HUES48 (cell line): ENCODE measurements at regions not wholly inside any gene's neighbourhood (a gene's known extent, or its start where the extent isn't known, plus 50 kb on each side); places are given as distances from the start of the nearest gene placed in this dataset.

Source experiments
- H3K27ac ChIP-seq: one replicate; pipeline ENCODE4 v1.7.0; 2013; ENCODE audit warnings: low read depth, low read length, inconsistent platforms
- H3K27me3 ChIP-seq: 2 replicates; pipeline ENCODE4 v1.6.1; 2013; ENCODE audit warnings: mild to moderate bottlenecking, low read length; ENCODE audit not compliant: control insufficient read depth, insufficient read depth
- H3K36me3 ChIP-seq: 2 replicates; pipeline ENCODE4 v1.6.1; 2013; ENCODE audit warnings: low read length; ENCODE audit not compliant: control insufficient read depth, insufficient read depth
- H3K4me1 ChIP-seq: 2 replicates; pipeline ENCODE4 v1.6.1; 2013; ENCODE audit warnings: mild to moderate bottlenecking, low read length; ENCODE audit not compliant: control insufficient read depth, insufficient read depth
- H3K4me3 ChIP-seq: 2 replicates; pipeline ENCODE4 v1.5.1; 2013; ENCODE audit warnings: mild to moderate bottlenecking, low read depth, low read length
- H3K9ac ChIP-seq: 2 replicates; pipeline ENCODE4 v1.6.1; 2013; ENCODE audit warnings: mild to moderate bottlenecking, low read depth, low read length, moderate library complexity
- H3K9me3 ChIP-seq: 2 replicates; pipeline ENCODE4 v1.6.1; 2013; ENCODE audit warnings: low read length; ENCODE audit not compliant: control insufficient read depth, insufficient read depth

DNA sequence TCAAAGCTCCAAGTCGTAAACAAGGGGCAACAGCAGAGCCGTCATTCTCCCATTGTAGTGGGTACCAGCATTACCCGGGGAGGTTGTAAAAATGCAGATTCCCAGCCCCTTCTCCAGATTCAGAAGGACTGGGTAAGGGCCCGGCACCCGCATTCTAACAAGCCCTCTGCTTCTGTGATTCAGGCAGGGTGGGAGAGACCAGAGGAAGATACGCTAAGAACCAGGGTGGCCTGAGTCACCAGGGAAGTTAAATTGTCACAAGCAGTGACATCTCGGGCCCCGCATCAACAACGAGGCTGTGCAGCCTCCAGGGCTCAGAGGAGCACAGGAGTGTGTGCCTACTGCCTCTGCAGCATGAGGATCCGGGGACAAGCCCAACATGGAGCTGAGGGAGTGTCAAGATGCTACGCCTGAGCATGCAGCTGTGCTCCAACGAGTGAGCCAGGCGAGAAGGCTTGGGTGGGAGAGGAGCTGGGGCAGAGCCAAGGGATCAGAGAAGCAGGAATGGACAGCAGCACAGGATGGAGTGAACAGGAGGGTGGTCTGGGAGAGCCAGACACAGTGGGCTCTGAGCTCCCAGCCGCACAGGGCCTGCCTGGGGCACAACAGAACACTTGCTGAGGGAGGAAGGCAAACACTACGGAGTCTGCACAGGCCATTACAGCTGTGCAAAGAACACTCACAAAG, 68.5 kb downstream of the CPN2 start:
- Histone ChIP-seq H3K27me3 (peaks cover 3% of the 10 kb centered on the region; the same call in 1 of the 2 replicates), H3K9ac (no peak overlapping the region), H3K4me3 (no peak overlapping the region), H3K36me3 (no peaks in the 10 kb centered on the region), H3K27ac (no peak overlapping the region), H3K4me1 (peaks cover 25% of the 10 kb centered on the region), H3K9me3 (no peaks in the 10 kb centered on the region)

DNA sequence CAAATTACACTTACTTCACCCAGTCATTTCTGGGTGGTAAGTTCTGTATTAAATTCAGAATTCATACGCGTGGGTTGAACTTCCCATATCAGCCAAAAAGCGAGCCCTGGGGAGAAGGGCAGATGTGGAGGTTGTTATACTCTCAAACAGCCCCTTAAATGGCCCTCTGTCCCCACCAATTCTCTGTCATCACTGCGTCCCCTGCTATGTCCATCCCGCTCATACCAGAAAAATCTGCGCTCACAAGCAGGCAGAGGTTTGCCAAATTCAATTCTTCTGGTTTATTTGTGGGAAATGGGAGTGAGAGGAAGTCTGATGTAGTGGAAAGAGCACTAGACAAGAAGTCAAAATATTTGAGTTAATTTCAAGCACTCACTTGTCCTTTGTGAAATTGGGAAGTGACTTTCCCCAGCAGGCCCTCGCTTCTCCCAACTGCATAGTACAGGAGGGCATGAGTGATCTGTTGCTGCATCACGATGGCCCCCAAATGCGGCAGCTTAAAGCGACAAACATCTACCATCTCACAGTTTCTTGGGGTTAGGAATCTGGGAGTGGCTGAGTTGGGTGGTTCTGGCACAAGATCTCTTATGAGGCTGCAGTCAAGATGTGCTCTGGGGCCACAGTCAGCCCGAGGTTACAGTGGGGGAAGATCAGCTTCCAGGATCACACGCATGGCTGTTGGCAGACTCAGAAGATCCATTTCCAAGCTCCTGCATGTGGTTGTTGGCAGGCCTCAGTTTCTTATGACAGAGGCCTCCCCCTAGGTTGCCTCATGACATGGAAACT, 67.7 kb downstream of the CPN2 start:
- Histone ChIP-seq H3K4me3 (no peak overlapping the region), H3K27ac (no peak overlapping the region), H3K9ac (no peak overlapping the region), H3K9me3 (no peaks in the 10 kb centered on the region), H3K4me1 (peaks cover 31% of the 10 kb centered on the region), H3K36me3 (no peaks in the 10 kb centered on the region), H3K27me3 (peaks cover 3% of the 10 kb centered on the region; the same call in 1 of the 2 replicates)

DNA sequence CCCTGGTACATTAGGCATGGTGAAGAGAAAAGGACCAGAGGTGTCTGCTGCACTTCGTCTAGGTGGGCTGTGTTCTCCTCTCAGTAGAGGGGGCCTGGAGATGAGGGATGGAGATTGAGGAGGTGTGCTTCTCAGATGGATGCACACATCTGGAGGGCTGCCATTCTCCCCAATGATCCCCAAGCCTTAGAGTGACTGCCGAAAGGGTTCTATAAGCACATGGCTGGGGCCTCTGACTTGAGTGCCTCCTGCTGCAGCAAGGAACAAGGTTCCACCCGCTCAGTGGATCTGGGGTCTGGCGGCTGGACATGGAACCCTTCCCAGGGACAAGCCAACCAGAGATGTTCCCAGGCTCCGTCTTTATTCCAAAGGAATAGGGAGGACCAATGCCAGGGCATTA, 66.8 kb downstream of the CPN2 start:
- Histone ChIP-seq H3K27me3 (peaks cover 3% of the 10 kb centered on the region; the same call in 1 of the 2 replicates), H3K36me3 (no peaks in the 10 kb centered on the region), H3K27ac (no peak overlapping the region), H3K4me3 (no peak overlapping the region), H3K9ac (no peak overlapping the region), H3K4me1 (peaks cover 36% of the 10 kb centered on the region), H3K9me3 (no peaks in the 10 kb centered on the region)

DNA sequence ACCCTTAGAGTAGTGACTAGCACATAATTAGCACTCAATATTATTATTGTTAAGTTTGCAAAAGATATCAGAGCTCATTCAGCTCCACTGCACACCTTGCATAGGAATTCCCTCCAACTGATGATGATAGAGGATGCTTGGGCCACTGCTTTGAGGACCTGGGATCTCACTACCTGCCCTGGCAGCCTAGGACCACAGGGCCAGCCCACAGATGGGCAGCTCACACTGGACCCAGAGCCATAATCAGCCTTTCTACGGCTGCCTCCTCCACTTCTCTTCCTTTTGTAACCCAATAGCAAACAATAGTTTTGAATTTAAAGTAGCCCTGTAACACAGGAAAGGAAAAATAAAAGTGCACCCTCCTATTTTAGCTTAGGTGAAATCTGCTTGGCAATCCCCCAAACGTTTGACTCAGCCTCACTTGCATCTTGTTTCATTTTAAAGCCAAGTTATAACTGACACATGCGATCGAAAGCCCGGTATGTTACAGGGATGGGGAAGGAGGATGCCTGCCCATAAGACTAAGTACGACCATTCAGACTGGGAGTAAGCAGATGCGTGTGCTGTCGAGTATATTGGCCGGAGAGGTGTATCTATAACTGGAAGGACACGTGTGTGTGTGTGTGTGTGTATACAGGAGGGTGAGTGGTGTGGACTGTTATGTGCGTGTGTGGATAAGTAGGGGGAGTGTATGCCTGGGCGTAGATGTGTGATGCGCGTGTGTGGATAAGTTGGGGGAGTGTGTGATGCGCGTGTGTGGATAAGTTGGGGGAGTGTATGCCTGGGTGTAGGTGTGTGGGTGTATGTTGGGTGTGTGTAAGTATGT, 65.9 kb downstream of the CPN2 start:
- Histone ChIP-seq H3K9me3 (no peaks in the 10 kb centered on the region), H3K9ac (no peak overlapping the region), H3K4me3 (no peak overlapping the region), H3K27ac (no peak overlapping the region), H3K4me1 (peaks cover 36% of the 10 kb centered on the region), H3K27me3 (peaks cover 3% of the 10 kb centered on the region; the same call in 1 of the 2 replicates), H3K36me3 (no peaks in the 10 kb centered on the region)

DNA sequence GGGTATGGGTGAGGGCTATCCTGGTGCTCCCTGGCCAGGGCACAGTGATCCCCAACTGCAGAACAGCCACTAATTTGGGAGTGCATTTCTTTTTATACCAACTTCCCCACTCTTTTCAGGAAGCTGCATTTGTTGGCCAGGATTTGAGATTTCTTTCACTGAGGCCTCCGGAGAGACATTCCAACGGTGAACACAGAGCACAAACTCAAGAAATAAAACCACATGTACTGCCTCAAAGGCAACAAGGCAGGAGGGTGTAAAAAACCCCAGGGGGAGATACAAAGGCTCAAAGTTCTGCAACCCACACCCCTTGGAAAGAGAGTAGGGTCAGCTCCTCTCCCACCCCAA, 65.3 kb downstream of the CPN2 start:
- no peak overlapping the region; the same call in 1 of the 2 replicates for H3K9ac ChIP-seq
- H3K9me3 ChIP-seq, result no peaks in the 10 kb centered on the region
- H3K4me1 ChIP-seq, result peaks cover 36% of the 10 kb centered on the region
- H3K27ac ChIP-seq, result no peak overlapping the region
- H3K27me3 ChIP-seq, result peaks cover 3% of the 10 kb centered on the region; the same call in 1 of the 2 replicates
- H3K4me3 ChIP-seq, result 0 out of 2 replicates have a peak overlapping the region, but pooled peaks have one; percentile 14
- H3K36me3 ChIP-seq, result no peaks in the 10 kb centered on the region

DNA sequence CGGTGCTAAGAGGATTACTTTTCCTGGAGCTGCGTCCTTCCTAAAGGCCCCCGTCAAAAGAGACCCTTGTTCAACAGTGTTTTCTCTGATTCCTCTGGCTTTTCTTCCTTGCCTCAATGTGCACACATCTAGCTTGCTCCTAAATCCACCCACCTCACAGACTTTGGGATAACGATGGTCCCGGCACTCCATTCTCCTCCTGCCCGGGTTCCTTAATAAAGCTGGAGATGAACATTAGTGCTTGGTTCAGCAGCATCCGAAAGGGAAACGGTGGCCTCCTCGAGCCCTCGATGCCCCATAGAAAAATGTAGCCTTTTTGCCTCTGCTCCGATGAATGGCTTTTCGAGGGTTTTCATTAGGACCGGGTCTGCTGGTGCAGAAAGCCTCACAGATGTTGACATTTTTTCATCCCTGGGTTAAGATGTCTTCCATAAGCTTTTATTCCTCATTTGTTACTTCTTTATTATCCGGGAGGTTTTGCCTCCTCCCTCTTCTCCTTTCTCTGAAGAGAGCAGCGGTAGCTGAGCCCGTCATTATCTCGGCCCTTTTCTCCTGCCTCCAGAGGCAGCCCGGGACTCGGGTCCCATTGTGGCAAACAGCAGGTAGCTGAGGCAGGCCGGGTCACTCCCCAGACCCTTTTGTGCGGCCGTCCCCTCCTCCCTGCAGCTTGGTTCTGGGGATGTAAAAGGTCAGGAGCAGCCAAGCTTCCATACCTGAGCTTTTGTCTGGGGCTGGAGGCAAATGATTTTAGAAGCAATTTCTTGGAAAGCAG, 64.6 kb downstream of the CPN2 start:
- no peak overlapping the region for H3K9ac ChIP-seq

DNA sequence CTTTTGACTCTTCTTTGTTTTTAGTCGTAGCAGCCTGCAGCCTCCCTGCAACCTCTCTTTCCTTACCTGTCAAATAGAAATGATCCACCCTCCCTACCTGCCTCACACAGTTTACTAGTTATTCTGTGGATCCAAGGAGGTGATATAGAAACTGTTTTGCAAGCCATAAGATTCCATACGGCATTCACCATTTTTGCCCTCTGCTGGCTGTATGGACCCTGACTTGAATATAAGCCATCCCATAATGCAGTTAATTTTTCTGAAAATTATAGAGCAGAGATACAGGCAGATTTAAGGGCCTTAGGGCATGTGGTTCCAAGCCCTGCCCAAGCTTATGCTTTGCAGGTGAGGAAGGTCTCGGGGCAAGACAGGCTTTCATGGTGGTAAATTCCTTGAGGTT, 63.8 kb downstream of the CPN2 start:
- Histone ChIP-seq H3K27me3 (peaks cover 3% of the 10 kb centered on the region; the same call in 1 of the 2 replicates), H3K9ac (no peak overlapping the region), H3K36me3 (no peaks in the 10 kb centered on the region), H3K27ac (peak overlapping the region; percentile 89), H3K9me3 (no peaks in the 10 kb centered on the region), H3K4me1 (peaks cover 36% of the 10 kb centered on the region), H3K4me3 (no peak overlapping the region)

More for the DNA sequence above, 64.6 kb downstream of the CPN2 start:
- Histone ChIP-seq H3K9me3 (no peaks in the 10 kb centered on the region), H3K27ac (peak overlapping the region; percentile 89), H3K36me3 (no peaks in the 10 kb centered on the region), H3K4me3 (peak overlapping the region; percentile 14; the same call in 1 of the 2 replicates), H3K27me3 (peaks cover 3% of the 10 kb centered on the region; the same call in 1 of the 2 replicates), H3K4me1 (peaks cover 36% of the 10 kb centered on the region)

DNA sequence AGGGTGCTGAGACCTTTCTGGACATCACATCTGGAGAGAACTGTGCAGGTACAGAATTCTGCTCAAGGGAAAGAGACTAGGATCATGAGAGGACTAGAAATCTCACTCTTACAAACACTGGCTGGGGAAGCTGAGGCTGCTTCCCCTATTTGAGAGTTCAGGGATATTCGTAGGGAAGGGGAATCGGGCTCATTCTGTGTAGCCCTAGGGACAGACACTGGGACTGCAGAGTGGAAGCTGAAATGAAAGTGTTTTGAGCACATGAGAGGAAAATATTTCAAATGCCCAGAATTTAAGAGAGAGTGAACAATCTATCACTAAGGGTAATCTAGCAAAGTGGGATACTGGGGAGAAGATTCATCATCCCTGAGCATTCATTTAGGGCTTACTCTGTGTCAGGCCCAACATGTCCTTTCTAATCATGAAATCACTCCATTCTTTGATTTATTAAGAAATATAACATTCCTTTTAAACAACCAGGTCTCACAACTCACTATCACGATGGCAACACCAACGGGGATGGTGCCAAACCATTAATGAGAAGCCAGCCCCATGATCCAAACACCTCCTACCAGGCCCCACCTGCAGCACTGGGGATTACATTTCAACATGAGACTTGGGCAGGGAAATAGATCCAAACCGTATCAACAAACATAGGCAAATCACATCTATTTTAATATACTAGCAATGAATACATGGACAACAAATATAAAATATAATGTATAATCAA, 63.0 kb downstream of the CPN2 start:
- Histone ChIP-seq H3K4me3 (no peak overlapping the region), H3K27me3 (peaks cover 3% of the 10 kb centered on the region; the same call in 1 of the 2 replicates), H3K36me3 (no peaks in the 10 kb centered on the region), H3K9ac (no peak overlapping the region), H3K9me3 (no peaks in the 10 kb centered on the region), H3K4me1 (peaks cover 36% of the 10 kb centered on the region), H3K27ac (peak overlapping the region; percentile 89)
